ENCODE measurements at regions not wholly inside any gene's neighbourhood (a gene's known extent, or its start where the extent isn't known, plus 50 kb on each side); places are given as distances from the start of the nearest gene placed in this dataset.
"Not testable (repeated sequence)": the region's sequence is repeated elsewhere in the genome, so short reads cannot be mapped to it uniquely, and the experiment has no call there.

DNA sequence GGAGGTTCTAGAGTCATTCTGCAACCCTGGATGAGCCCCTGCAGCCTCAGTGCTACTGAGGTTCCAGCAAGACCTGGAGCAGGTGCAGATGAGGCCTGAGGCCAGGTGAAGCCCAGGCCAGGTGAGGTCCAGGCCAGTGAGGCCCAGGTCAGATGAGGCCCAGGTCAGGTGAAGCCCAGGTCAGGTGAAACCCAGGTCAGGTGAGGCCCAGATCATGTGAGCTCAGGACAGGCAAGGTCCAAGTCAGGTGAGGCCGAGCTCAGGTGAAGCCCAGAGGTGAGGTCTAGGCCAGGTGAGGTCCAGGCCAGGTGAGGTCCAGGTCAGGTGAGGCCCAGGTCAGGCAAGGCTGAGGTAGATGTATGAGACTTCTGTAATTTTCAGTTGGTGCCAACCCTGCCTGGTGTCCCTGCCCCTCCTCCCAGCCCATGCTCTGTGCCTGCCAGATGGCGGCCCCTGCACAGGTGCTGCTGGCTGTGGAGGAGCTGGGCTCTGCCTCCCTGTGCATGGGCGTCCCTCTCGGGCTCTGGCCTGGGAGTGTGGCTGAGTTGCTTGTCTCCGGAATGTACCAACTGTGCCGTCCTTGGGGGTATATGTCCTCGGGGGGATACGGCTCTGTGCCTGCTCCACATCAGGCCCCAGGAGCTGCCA, 388.5 kb downstream of the TMEM121 start:
- no peak overlapping the region for H3K4me3 ChIP-seq (ENCODE audit: low read depth, low read length)
- TF ChIP-seq MYC (IDR thresholded peaks at IDR 0.05; ENCODE audit: low read depth, low read length) (no peak), CTCF (IDR thresholded peaks at IDR 0.05; ENCODE audit: low read depth, low read length) (no peak), POLR2A (IDR thresholded peaks at IDR 0.05; ENCODE audit: extremely low read depth, insufficient read length) (no peak), MAX (IDR thresholded peaks at IDR 0.05; ENCODE audit: low read depth, low read length) (no peak)

DNA sequence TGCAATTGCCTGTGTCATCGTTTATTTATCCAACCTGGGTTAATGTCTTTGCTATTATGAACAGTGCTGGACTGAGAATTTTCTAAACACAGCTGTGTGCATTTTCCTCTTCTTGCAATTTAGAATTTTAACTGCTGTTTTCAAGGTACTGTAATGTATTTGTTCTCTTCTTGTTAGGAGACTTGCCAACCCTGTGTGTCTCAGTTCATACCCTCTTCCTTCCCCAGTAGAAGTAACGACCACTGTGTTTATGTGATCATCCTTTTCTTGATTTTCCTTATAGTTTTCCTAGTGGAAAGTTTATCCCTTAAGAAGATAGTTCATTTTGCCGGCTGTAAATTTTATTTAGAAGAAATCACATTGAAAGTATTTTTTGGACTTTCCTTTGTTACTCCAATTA, 389.2 kb downstream of the TMEM121 start:
- DNase-seq (ENCODE audit: low read depth); H3K4me3 ChIP-seq (ENCODE audit: low read depth, low read length): not testable (repeated sequence)

More for the DNA sequence above, 388.5 kb downstream of the TMEM121 start:
- DNase-seq (ENCODE audit: low read depth), result no peak

- H3K4me3 ChIP-seq (ENCODE audit: low read depth, low read length); DNase-seq (ENCODE audit: low read depth): not testable (repeated sequence)
These were observed 391.0 kb downstream of the TMEM121 start for GRCh38 chr14:105917136-105917932.

- no peak for DNase-seq (ENCODE audit: low read depth)
- no peak overlapping the region for H3K4me3 ChIP-seq (ENCODE audit: low read depth, low read length)
- TF ChIP-seq CTCF (IDR thresholded peaks at IDR 0.05; ENCODE audit: low read depth, low read length) (no peak), MAX (IDR thresholded peaks at IDR 0.05; ENCODE audit: low read depth, low read length) (no peak), MYC (IDR thresholded peaks at IDR 0.05; ENCODE audit: low read depth, low read length) (no peak), POLR2A (IDR thresholded peaks at IDR 0.05; ENCODE audit: extremely low read depth, insufficient read length) (no peak)
These were observed 391.6 kb downstream of the TMEM121 start for GRCh38 chr14:105917933-105918436.

GRCh38 chr14:105918496-105919262, 392.3 kb downstream of the TMEM121 start:
- TF ChIP-seq MYC (IDR thresholded peaks at IDR 0.05; ENCODE audit: low read depth, low read length), result no peak
- no peak for TF ChIP-seq CTCF (IDR thresholded peaks at IDR 0.05; ENCODE audit: low read depth, low read length)
- no peak for TF ChIP-seq MAX (IDR thresholded peaks at IDR 0.05; ENCODE audit: low read depth, low read length)
- no peak for TF ChIP-seq POLR2A (IDR thresholded peaks at IDR 0.05; ENCODE audit: extremely low read depth, insufficient read length)
- no peak overlapping the region for H3K4me3 ChIP-seq (ENCODE audit: low read depth, low read length)
- DNase-seq (ENCODE audit: low read depth), result no peak

DNA sequence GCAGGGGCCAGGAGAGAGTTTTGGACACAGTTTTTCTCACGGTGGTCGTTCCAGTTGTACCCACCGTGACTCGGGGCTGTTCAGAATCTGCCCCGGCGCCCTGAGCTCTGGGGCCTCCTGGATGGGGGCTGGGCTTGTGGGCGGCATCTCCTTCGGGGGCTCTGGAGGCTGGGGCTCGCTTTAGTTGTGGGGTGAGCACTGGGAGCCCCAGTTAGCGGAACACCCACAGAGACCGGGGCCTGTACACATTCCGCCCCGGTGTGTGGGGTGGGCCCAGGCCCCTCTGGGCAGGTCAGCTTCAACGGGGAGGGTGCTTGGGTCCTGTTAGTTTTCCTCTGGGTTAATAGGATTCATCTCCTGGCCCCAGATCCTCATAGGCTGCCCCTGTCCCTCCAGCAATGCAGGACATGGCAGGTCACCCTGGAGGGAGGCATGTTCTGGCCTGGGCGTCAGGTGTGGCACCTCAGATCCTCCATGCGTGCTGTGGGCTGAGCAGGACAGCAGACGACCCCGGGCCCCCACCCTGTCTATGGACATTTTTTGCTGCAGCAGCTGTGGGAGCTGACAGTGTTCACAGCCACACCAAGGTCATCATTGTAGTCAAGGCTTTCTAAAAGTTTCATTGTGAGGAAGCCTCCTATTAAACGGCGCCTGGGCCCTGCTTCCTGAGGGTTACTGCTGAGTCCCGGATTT, 393.2 kb downstream of the TMEM121 start:
- no peak overlapping the region for H3K4me3 ChIP-seq (ENCODE audit: low read depth, low read length)
- DNase-seq (ENCODE audit: low read depth), result no peak
- TF ChIP-seq CTCF (IDR thresholded peaks at IDR 0.05; ENCODE audit: low read depth, low read length) (no peak), MAX (IDR thresholded peaks at IDR 0.05; ENCODE audit: low read depth, low read length) (no peak), MYC (IDR thresholded peaks at IDR 0.05; ENCODE audit: low read depth, low read length) (no peak), POLR2A (IDR thresholded peaks at IDR 0.05; ENCODE audit: extremely low read depth, insufficient read length) (no peak)

DNA sequence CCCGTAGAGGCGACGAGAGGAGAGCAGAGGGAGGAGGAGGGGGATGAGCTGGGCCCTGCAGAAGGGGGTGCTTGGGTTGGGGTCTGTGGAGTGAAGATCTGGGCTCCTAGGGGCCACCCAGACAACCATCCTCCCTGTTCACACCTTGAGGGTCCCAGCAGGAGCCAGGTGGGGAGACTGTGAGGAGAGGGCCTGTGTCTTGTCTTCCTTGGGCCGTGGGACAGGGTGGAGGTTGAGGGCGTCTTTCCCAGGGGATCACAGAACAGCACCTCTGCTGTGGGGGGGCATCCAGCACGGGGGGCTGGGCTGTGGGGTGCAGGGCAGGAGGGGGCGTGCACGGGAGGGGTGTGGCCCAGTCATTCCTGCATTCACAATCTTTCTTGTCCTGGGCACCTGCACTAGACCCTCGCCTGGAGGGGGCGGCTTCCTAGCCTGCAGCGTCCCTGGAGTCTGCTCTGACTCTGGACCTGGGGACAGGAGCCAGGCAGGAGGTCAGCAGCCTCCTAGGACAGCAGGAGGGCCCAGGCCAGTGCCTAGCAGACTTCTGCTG, 393.8 kb downstream of the TMEM121 start:
- not testable (repeated sequence) for H3K4me3 ChIP-seq (ENCODE audit: low read depth, low read length); DNase-seq (ENCODE audit: low read depth)

DNA sequence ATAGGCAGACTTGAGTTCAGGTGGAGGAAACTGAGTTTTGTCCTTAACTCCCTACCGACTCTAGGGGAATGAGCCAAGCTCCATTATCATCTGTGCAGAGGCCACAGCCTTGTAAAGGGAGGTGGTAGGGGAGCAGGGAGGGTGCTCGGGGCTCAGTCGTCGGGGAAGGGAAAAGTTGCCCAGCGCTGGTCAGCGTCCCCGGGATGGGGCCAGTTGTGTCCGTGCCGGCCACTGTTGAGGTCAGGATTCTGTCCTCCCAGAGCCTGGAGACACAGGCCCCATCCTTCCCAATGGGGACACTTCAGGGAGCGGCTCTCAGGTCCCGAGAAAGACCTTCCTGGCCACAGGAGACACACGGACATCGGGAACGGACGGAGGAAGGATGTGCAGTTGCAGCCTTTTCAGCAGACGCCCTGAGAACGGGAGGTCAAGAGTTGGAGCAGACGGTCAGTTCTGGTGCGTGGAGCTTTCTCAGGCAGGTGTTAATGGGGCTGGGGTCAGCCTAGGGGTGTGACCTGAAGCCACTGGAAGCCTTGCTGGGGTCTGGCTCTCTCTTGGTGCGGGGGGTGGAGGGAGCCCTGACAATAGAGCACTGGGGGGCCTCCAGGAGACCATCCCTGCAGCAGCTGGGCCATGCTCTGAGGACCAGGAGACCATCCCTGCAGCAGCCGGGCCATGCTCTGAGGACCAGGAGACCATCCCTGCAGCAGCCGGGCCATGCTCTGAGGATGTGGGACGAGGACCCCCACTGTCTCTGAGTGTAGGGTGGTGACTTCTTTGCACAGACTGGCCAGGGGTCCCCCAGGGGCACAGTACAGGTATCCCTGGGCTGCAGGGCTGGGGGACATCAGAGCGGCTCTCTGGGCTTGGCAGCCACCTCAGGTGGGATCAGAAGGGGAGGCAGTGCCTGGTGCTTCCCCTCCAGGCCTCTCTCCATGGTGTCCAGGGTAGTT, 394.7 kb downstream of the TMEM121 start:
- not testable (repeated sequence) for DNase-seq (ENCODE audit: low read depth); H3K4me3 ChIP-seq (ENCODE audit: low read depth, low read length)

DNA sequence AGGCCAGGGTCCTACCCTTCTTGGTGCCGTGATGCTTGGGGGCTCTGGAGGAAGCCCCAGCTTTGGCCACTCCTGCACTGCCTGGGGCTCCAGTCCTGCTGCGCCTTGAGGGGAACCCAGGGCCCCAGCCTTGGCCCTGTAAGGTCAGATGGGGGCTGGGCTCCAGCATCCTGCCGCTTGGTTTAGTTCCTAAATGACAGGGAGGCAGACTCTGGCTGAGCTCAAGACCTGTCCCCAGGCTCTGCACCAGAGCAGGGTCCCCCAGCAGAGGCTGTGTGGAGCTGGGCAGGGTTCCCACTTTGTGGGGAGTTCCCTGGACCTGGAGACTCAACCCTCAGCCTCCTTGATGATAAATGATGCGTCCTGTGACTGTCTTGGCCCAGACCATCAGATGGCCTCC, 395.4 kb downstream of the TMEM121 start:
- DNase-seq (ENCODE audit: low read depth); H3K4me3 ChIP-seq (ENCODE audit: low read depth, low read length): not testable (repeated sequence)

Data from NB4 (cell line).